ENCODE measurements at regions not wholly inside any gene's neighbourhood (a gene's known extent, or its start where the extent isn't known, plus 50 kb on each side); places are given as distances from the start of the nearest gene placed in this dataset.

DNA sequence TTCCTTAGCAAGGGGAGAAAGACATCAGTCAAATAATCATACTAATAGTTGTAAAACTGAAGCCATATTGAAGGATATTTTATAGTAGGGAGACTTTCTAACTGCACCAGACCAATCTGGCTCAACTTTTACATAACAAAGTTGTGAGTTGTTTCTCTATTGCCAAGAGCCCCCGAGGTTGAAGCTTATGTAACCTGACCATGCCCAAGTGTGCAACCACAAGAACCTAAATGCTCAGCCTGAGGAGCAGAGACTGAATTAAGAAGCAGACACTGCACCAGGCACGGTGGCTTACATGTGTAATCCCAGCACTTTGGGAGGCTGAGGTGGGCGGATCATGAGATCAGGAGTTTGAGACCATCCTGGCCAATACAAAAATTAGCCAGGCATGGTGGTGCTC, 77.3 kb upstream of the ARMC3 start:
- TF ChIP-seq, protein P1, sequence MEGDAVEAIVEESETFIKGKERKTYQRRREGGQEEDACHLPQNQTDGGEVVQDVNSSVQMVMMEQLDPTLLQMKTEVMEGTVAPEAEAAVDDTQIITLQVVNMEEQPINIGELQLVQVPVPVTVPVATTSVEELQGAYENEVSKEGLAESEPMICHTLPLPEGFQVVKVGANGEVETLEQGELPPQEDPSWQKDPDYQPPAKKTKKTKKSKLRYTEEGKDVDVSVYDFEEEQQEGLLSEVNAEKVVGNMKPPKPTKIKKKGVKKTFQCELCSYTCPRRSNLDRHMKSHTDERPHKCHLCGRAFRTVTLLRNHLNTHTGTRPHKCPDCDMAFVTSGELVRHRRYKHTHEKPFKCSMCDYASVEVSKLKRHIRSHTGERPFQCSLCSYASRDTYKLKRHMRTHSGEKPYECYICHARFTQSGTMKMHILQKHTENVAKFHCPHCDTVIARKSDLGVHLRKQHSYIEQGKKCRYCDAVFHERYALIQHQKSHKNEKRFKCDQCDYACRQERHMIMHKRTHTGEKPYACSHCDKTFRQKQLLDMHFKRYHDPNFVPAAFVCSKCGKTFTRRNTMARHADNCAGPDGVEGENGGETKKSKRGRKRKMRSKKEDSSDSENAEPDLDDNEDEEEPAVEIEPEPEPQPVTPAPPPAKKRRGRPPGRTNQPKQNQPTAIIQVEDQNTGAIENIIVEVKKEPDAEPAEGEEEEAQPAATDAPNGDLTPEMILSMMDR (IDR thresholded peaks at IDR 0.05 in 2 of 3, conservative IDR thresholded peaks at IDR 0.05 in 1 of 3; ENCODE audit: control insufficient read depth in 2 of 3, extremely low read depth in 1 of 3, insufficient read depth in 1 of 3, low read depth in 3 of 3, low read length in 3 of 3) = no peak
- TF ChIP-seq NFXL1 (IDR thresholded peaks at IDR 0.05; ENCODE audit: borderline replicate concordance) (no peak), RAD51 (IDR thresholded peaks at IDR 0.05) (no peak), NFIC (IDR thresholded peaks at IDR 0.05; ENCODE audit: low read depth, low read length) (no peak), CHD1 (IDR thresholded peaks at IDR 0.05; ENCODE audit: low read depth, low read length) (no peak)
